Transverse colon (tissue), 3 donors: ENCODE measurements at regions not wholly inside any gene's neighbourhood (a gene's known extent, or its start where the extent isn't known, plus 50 kb on each side); places are given as distances from the start of the nearest gene placed in this dataset.

Experiments
- EP300 ChIP-seq: sonication (generic); formaldehyde crosslinking; IDR thresholded peaks from one replicate; pipeline ENCODE4 v1.6.1; 2017; ENCODE audit warnings: antibody characterized with exemption, low read depth
- TF ChIP-seq, protein P1 (sequence below), 5 experiments: fragments of 200-600 bp in 3 of 5; fragments of 450-650 bp in 2 of 5; sonication (generic) in 3 of 5; IDR thresholded peaks; 1 replicate in 2 of 5; 2 replicates in 3 of 5; pipeline ENCODE4 v1.5.1; 2016 to 2017; ENCODE audit warnings: antibody characterized with exemption in 5 of 5, inconsistent platforms in 3 of 5, mild to moderate bottlenecking in 2 of 5, moderate library complexity in 1 of 5

DNA sequence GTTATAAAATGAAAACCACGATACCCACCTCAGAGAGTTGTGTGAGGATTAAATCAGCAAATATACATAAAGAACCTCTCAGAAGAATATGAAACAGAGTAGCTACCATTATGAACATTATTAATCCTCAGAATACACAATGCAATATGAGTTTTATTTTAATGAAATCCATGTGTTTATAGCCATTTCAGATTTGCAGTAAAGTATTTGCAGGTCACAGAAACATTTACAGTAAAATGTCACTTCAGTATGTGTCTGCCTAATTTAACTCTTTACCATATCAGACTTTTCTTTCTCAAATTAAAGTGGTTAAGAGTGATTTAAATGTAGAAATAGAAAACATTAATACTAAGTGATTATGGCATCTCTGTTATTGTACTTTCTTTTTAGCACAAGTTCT is 365.2 kb upstream of the MPDZ start:
- TF ChIP-seq, protein P1, sequence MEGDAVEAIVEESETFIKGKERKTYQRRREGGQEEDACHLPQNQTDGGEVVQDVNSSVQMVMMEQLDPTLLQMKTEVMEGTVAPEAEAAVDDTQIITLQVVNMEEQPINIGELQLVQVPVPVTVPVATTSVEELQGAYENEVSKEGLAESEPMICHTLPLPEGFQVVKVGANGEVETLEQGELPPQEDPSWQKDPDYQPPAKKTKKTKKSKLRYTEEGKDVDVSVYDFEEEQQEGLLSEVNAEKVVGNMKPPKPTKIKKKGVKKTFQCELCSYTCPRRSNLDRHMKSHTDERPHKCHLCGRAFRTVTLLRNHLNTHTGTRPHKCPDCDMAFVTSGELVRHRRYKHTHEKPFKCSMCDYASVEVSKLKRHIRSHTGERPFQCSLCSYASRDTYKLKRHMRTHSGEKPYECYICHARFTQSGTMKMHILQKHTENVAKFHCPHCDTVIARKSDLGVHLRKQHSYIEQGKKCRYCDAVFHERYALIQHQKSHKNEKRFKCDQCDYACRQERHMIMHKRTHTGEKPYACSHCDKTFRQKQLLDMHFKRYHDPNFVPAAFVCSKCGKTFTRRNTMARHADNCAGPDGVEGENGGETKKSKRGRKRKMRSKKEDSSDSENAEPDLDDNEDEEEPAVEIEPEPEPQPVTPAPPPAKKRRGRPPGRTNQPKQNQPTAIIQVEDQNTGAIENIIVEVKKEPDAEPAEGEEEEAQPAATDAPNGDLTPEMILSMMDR (IDR thresholded peaks at IDR 0.05) = no peak
- TF ChIP-seq EP300 = no peak
